ENCODE measurements at regions not wholly inside any gene's neighbourhood (a gene's known extent, or its start where the extent isn't known, plus 50 kb on each side); places are given as distances from the start of the nearest gene placed in this dataset.

DNA sequence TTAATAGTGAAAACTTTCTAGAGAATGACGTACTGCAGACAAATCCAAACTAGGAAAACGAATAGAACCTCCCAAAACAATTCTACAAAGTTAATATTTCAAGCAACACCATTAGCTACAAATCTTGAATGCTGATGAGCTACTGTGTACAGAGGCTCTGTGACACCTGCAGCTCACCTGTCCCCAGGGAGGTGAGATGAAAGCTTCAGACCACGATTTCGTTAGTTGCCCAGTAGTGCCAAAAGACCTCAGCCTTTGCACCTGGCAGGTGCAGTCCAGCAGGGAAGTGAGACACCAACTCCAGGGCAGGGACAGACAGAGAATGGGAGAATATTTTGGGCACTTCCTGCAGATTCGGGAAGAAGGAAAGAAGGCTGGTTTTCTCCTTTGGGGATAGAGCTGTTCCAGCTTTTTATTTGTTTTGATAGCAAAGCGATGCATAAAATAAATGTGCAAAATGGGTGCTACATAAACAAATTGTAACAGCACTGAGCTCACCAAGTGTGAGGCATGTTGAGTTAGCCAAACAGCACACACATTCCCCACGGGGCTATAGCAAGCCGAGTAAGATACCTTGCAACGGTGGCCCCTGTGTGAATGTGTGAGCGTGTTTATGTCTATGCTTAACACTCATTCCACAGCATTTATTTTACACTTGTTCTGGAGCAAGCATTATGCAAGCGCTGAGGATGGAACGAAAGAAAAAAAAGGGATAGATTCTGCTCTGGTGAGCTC lies 1024.8 kb upstream of the AUTS2 start:
- no peak for FAIRE-seq
- ChIA-PET POLR2A (ENCODE audit: partially characterized antibody) (no interaction called here), CTCF (ENCODE audit: partially characterized antibody) (interaction anchor here (0.6 to 3.3 kb wide), 3 partner anchors 10 to 178 kb away, joined by 3 to 18 read pairs (median 3); no protein-coding TSS in a partner anchor)

More for the DNA sequence above, 1024.8 kb upstream of the AUTS2 start:
- no peak overlapping the region for H3K9ac ChIP-seq (replicated peaks in 1 of 4; ENCODE audit: extremely low read depth in 1 of 4, low read depth in 3 of 4, low read length in 3 of 4)
- TF ChIP-seq EZH2 (IDR thresholded peaks at IDR 0.05; ENCODE audit: low read depth, low read length, severe bottlenecking) (no peak), KDM4A (IDR thresholded peaks at IDR 0.05; ENCODE audit: low read depth, low read length, severe bottlenecking) (no peak), HDAC2 (IDR thresholded peaks at IDR 0.05; ENCODE audit: borderline replicate concordance in 1 of 2, low read depth in 2 of 2, low read length in 2 of 2) (no peak)
- H4K5ac ChIP-seq (ENCODE audit: insufficient read length, low read depth, low read length) = no peak overlapping the region
- no peaks in the 10 kb centered on the region for H3K9me3 ChIP-seq (ENCODE audit: insufficient read depth in 2 of 2, low read depth in 1 of 2, low read length in 1 of 2)
- H3K14ac ChIP-seq (ENCODE audit: insufficient read length) = no peak overlapping the region
- H3K27me3 ChIP-seq (replicated peaks in 1 of 4; ENCODE audit: control insufficient read depth in 3 of 4, extremely low read depth in 1 of 4, insufficient read depth in 3 of 4, low read length in 3 of 4) = no peaks in the 10 kb centered on the region
- no peak overlapping the region for H2BK15ac ChIP-seq (ENCODE audit: low read length)
- no peaks in the 10 kb centered on the region for H3K4me1 ChIP-seq (replicated peaks in 1 of 4; ENCODE audit: control insufficient read depth in 3 of 4, insufficient read depth in 4 of 4, low read length in 3 of 4)
- H4K20me1 ChIP-seq (replicated peaks in 1 of 2; ENCODE audit: control insufficient read depth in 1 of 2, insufficient read depth in 2 of 2, low read length in 2 of 2) = no peaks in the 10 kb centered on the region
- H3K23me2 ChIP-seq (ENCODE audit: low read depth, low read length) = no peaks in the 10 kb centered on the region; the same call in 1 of the 2 replicates
- no peak overlapping the region for H2BK12ac ChIP-seq (ENCODE audit: low read depth, low read length)
- H3K79me2 ChIP-seq (ENCODE audit: control insufficient read depth in 1 of 2, insufficient read depth in 2 of 2, low read length in 2 of 2) = no peaks in the 10 kb centered on the region
- no peak overlapping the region for H2BK20ac ChIP-seq (ENCODE audit: low read length)
- H3K56ac ChIP-seq (replicated peaks; ENCODE audit: insufficient read length, low read depth, low read length) = no peak overlapping the region
- no peak overlapping the region for H2AFZ ChIP-seq (ENCODE audit: low read length)
- H3K23ac ChIP-seq (ENCODE audit: insufficient read length) = no peak overlapping the region
- H2BK5ac ChIP-seq (ENCODE audit: low read depth, low read length) = no peak overlapping the region
- no peak overlapping the region for H3K4ac ChIP-seq (replicated peaks; ENCODE audit: insufficient read length, low read depth, low read length)
- no peak overlapping the region for H2AK5ac ChIP-seq (ENCODE audit: low read depth, low read length)
- H3K36me3 ChIP-seq (ENCODE audit: control insufficient read depth in 2 of 4, insufficient read depth in 4 of 4, low read length in 3 of 4) = no peaks in the 10 kb centered on the region
- 93% methylated on average over 12 of the region's 12 CpGs; no CpG with 5 or more reads in 1 of the 2 experiments for WGBS, 2 experiments (ENCODE audit: extremely low coverage in 1 of 2, insufficient coverage in 1 of 2, insufficient read length in 1 of 2, insufficient replicate concordance in 2 of 2, low coverage in 1 of 2, low lambda C conversion rate in 2 of 2, missing lambda C conversion rate in 1 of 2)
- no peak overlapping the region for H4K8ac ChIP-seq (ENCODE audit: extremely low read depth, insufficient read depth, low read length)
- no peaks in the 10 kb centered on the region for H3K79me1 ChIP-seq (ENCODE audit: low read depth, low read length)
- no peak overlapping the region for H3K18ac ChIP-seq (ENCODE audit: extremely low read depth, low read length)
- no peak for DNase-seq (ENCODE audit: low read depth in 1 of 2, low spot score in 2 of 2)
- H3K27ac ChIP-seq (ENCODE audit: low read depth, low read length) = no peak overlapping the region
- no peak overlapping the region for H4K91ac ChIP-seq (replicated peaks; ENCODE audit: insufficient read length, low read length)
- H2BK120ac ChIP-seq (replicated peaks; ENCODE audit: low read depth, low read length) = no peak overlapping the region
- H3K4me3 ChIP-seq (ENCODE audit: extremely low read depth in 1 of 4, insufficient read depth in 2 of 4, low read depth in 3 of 4, low read length in 4 of 4) = no peak overlapping the region
- H3K4me2 ChIP-seq (ENCODE audit: insufficient read depth in 1 of 2, low read depth in 2 of 2, low read length in 2 of 2) = no peak overlapping the region

All from H1 (cell line).